ENCODE measurements at regions not wholly inside any gene's neighbourhood (a gene's known extent, or its start where the extent isn't known, plus 50 kb on each side); places are given as distances from the start of the nearest gene placed in this dataset.

DNA sequence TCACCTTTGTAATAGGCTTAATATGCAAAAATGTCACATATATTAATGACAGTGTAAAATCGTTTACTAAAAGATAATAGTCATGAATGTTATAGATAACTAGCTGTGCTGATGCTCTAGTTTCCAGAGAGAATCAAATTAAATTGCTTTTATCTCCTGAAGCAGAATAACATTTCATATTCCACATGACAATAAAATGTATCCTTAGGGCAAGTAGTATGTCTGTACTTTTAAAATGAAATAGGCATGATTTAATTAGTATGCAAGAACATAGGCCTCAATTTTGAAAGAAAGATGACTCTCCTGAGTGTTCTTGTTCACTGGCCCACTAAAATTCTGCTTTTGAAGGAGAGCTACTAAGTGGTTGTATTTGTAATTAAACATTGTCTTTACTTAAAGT lies 1027.0 kb downstream of the ARAP2 start:
- FAIRE-seq = no peak

- FAIRE-seq = no peak
Measured at GRCh38 chr4:35228313-35228712, 1016.0 kb downstream of the ARAP2 start.

DNA sequence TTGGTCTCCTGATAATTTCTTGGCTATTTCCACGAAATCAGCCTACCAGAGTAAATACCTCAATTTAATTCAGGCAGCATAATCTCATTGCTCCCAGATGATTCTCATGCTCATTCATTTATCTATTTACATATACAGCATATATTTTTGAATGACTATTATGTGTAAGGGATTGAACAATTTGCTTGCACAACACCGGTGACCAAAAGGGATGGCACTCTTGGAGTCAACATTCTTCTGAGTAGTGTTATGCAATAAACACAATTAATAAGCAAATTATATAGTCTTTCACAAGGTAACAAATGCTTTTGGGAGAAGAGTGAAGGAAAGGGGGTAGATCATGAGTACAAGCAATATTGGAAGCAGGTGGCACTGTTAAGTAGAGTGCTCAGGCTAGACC lies 1015.3 kb downstream of the ARAP2 start:
- FAIRE-seq = no peak

DNA sequence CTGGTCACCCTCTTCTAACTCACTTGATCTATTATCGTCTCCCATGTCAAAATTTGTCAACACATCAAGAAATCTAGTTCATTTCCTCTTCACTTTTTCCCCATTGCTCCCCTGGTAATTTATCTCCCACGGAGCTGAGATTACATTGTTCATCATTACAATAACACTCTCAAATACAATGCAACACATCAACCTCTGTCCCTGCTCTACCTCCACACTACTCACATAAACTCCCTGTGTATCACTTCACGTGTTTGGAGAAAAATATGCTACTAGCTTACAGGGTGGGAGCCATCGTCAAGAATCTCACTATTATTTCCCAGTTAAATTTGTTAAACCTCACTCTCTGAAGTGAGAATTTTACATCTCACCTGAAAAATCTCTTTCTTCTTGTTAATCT lies 1006.4 kb downstream of the ARAP2 start:
- no peak for FAIRE-seq

DNA sequence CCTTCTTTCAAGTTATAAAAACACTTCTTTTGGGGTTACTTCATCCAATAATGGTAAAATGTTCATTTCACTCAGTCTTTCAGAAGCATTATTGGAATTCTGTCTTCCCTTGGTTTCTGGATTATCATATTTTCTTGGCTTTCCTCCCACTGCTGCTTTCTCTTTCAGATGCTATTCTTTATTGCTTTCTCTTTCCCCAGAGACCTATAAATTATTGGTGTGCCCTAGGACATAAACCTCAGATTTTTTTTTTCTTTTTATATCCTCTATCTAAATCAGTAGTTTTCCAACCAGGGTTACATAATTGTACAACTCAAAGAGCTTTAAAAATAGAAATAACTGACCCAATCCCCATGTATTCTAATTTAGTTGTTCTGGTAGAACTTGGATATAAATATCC lies 1005.5 kb downstream of the ARAP2 start:
- no peak for FAIRE-seq

GRCh38 chr4:35246493-35246892 lies 997.8 kb downstream of the ARAP2 start:
- FAIRE-seq = no peak

GRCh38 chr4:35247047-35247446 lies 997.3 kb downstream of the ARAP2 start:
- FAIRE-seq = no peak

DNA sequence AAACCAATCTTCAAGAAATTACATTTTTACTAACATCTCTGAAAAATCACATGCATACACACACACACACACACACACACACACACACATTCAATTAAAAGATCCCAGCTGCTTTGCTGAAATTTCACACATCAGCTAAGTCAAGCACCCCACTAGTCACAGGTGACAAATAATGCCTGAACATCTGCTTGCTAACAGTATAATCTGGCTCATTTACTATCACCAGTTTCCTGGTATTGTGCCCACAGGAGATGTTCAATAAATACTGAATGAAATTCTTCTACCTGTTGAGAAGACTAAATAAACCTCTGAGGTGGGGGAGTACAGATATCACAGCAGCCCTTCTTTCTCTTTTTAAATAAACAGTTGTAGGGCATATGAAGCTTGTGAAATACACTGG lies 994.0 kb downstream of the ARAP2 start:
- FAIRE-seq = no peak

DNA sequence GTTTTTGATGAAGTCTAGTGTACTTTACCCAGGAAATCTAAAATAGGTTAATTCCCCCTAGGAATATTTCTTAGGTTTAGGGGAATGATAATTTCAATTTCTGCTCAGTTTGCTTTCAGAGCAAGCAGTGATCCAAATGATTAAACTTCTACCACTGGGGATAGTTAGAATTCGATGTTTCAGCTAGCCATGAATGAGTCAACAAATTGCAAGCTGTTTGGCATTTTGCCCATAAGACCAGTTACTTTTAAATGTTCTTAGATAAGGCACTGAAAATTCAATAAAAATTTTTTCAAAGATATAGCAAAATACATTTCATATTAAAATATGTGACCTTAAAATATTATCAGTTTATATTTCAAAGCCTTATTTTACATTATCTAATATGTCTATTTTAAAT lies 993.6 kb downstream of the ARAP2 start:
- FAIRE-seq = no peak

DNA sequence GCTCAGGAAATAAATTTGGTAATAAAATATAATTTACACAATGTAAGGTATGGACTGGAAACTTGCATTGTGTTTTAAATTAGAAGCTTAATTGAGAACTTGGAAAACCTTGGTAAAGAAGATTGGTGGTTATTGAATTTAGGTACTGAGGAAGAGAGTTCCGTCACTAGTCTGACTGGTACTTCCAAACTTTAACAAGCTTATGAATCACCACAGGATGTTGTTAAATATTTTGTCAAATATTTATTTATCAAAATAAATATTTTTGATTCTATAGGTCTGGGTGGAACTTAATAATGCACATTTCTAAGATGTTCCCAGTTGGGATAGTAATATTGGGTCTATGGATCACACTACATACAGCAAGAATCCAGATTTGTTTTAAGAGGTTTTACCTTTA lies 992.2 kb downstream of the ARAP2 start:
- no peak for FAIRE-seq

GRCh38 chr4:35252866-35253265 lies 991.4 kb downstream of the ARAP2 start:
- no peak for FAIRE-seq

DNA sequence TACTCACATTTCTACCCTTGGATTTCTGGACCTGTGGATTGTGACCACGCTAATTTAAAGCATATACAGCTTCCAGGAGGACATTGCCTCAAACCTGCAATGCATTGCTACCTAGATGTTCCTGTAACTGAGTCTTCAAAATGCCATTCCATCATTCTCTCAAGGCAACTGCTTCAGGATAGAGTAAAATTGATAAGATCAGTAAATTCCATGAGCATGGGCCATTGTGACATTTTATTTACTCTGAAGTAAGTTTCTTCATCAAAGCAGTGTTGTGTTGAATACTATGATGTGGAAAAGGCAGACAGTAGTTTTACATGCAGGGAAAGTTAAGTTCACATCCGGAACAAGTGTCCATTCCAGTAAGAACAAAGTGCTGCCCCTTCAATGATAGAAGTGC lies 991.0 kb downstream of the ARAP2 start:
- FAIRE-seq = no peak

DNA sequence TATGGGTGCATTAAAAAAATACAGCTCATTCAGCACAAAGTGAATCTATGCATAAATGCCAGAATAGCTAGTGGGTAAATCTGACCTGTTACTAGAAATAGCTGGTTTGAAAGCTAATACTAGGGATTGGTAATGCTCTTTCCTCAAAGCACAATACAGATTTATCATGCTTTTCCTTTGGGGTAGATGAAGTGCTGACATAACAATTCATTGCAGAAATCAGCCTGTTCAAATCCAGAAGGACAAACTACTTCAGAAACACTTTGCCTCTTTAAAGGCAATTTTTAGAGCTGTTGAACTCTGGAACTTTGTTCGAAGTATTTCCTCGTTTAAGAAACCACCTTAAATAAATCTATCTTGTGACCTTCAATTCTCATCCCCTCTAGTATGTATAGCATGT lies 957.9 kb downstream of the ARAP2 start:
- no peak for FAIRE-seq

DNA sequence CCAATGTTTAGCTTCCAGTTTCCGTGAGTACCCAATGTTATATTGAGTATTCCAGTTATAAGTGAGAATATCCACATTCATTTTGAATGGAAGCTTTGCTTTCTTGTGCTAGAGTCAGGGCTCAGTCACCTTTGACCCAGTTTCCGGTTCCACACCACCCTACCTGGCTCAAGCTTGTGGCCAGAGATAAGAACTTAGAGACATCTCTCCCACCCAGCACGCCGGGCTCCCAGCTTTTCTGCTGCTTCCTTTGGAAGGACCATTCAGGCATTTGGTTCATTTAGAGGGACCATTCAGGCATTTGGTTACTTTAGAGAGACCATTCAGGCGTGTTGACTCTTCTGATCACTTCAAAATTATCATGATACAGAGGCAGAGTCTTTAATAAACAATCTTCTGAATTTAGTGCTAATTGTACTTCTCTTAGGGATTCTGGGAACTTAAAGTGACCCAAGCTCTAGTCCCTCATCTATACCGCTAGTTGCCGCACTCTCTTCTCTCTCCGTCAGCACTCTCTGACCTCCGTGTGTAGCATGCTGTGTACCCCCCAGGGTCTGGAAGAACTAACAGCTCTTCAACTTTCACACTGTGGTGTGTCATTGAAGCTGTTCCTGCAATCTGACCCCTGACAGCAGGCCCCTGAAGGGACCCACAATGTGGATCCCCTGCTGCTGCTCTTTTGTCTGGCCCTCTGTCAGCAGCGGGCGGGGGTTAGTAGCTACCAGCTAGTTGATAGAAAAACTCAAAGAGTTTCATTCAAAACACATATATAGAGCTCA lies 943.1 kb downstream of the ARAP2 start:
- FAIRE-seq = no peak

- no peak for FAIRE-seq
Measured at GRCh38 chr4:35315419-35315818, 928.9 kb downstream of the ARAP2 start.

DNA sequence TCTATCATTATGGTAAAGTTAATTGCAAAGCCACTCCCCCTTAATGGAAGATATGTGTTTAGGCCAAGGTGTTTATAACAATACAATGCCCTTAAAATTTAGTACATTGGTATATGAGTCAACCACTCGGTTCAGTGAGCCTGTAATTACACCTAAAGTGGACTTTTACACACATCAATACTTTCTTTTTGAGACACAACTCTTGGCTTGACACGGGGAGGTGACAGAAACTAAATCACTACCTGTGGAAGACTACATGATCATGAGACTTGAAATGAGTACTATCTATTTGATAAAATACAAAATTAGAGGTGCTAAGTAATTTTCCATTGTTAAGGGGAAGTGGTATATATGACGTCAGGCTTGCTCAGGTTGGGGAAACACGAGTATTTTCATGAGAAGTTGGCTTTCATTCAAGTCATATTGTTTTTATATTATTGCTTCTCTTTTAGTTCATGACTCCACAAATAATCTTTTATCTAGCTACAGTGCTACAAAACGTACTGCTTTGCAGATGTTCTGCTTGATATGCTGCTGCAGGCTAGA lies 918.3 kb downstream of the ARAP2 start:
- FAIRE-seq = no peak

DNA sequence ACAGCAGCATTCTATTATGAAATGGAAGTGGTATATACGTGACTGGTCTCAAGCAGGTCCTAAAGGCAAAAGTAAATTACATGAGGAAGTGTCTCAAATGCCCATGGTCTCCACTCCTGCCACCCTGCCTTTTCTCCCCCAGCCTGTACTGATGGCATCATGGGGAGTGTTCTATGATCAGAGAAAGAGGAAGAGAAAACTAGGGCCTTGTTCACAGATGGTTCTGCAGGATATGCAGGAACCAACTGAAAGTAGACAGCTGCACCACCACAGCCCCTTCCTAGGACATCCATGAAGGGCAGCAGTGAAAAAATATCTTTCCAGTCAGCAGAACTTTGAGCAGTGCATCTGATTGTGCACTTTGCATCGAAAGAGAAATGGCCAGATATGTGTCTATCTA lies 901.5 kb downstream of the ARAP2 start:
- no peak for FAIRE-seq

DNA sequence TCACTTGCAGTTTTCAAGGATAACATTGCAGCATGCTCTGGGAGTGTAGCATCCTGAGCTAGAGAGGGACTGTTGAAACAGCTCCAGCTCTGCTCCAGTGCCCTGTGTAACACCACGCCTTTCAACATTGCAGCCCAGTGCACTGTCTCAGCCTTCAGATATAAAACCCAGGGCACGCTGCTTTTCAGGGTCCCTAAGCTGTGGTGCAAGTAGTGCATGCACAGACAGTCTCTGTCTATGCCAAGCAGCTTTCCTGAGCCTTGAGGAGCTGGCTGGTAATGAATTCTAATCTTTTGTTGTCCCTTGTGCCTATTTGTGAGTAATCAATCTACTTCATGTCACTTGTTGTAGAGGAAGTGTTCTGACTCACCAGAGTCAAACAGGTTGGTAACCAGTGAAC lies 897.0 kb downstream of the ARAP2 start:
- no peak for FAIRE-seq

- peak; percentile 15 for FAIRE-seq
Measured at GRCh38 chr4:35358001-35358584, 886.2 kb downstream of the ARAP2 start.

DNA sequence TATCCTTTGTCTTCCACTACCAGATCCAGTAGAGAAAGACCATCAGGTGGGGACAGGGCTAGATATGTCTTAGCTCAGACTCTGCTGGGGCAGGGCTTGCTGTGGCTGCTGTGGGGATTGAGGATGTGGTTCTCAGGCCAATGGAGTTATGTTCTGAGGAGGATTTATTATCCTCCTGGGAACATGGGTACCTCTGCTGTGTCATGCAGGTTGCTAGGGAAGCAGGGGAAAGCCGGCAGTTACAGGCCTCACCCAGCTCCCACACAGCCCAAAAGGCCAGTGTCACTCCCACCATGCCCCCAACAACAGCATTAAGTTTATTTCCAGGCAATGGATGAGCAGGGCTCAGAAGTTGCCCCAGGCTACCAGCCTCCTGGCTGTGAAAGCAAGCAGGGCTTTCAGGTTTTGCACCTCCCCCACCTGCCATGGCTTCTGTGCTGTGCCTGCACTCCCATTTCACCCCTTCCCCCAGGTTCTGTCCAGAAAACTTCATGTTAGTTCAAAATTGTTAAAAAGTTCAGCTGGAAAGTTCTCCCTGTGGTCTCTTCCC lies 879.9 kb downstream of the ARAP2 start:
- FAIRE-seq = no peak

GRCh38 chr4:35365186-35365585 lies 879.1 kb downstream of the ARAP2 start:
- FAIRE-seq = no peak

DNA sequence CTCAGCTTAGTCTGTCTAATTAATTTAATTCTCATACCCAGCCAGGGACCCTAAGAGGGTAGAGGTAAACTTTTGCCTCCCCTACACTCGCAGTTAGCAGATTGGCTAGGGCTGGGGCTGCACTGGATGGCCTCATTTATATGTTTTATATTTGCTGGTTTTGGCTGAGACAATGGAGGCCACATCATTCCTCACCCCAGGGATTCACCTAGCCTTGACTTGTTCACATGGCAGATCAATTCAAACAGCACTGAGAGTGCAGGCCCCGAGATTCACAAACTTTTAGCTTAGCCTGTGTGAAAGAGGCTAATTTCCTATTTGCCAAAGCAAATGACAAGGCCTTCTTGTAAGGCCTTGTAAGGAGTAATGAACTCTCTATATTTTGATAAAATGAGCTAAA lies 844.4 kb downstream of the ARAP2 start:
- FAIRE-seq = no peak

- no peak for FAIRE-seq
Measured at GRCh38 chr4:35423104-35423503, 821.2 kb downstream of the ARAP2 start.

GRCh38 chr4:35447474-35447873 lies 796.8 kb downstream of the ARAP2 start:
- FAIRE-seq = no peak

Data from endometrium (tissue), 2 donors.